GM12878 (cell line): ENCODE measurements at regions not wholly inside any gene's neighbourhood (a gene's known extent, or its start where the extent isn't known, plus 50 kb on each side); places are given as distances from the start of the nearest gene placed in this dataset.

ENCODE experiments used
- ATAC-seq: fragments of 200-7000 bp; cut with Tn5 transposase; 3 replicates; pipeline ENCODE4 v1.9.1; 2020; ENCODE audit warnings: mild to moderate bottlenecking, moderate library complexity
- BruUV-seq: library from RNA; stranded (reverse); fragments of 400-500 nt; replicated peaks from 2 replicates; lab custom pipeline; 2021; lab: Mats Ljungman, UMichigan
- CTCF ChIA-PET: fragments of 300-600 bp; sonication (Branson Sonifier 250); formaldehyde crosslinking; extraction: SDS; loops from one replicate; lab custom pipeline; 2021; ENCODE audit warnings: inconsistent platforms; lab: Yijun Ruan, JAX
- POLR2A ChIA-PET: fragments of 350-600 bp; formaldehyde crosslinking; extraction: SDS; loops from one replicate; lab custom pipeline; 2021; ENCODE audit warnings: inconsistent platforms; lab: Charles Lee
- RAD21 ChIA-PET: fragments of 300-600 bp; sonication (Branson Sonifier 250); formaldehyde crosslinking; loops from one replicate; lab custom pipeline; 2023; ENCODE audit warnings: antibody characterized with exemption; ENCODE audit not compliant: unreplicated experiment; lab: Charles Lee
- SMC1A ChIA-PET: fragments of 300-600 bp; sonication (Branson Sonifier 250); formaldehyde crosslinking; loops from one replicate; lab custom pipeline; 2023; ENCODE audit not compliant: unreplicated experiment, uncharacterized antibody; lab: Charles Lee
- DNase-seq: peaks from one replicate; pipeline ENCODE4 v3.0.0-alpha.2; 2011; ENCODE audit warnings: low read depth, low spot score
- FAIRE-seq: peaks from 3 replicates; lab custom pipeline; 2011; peaks lifted over from hg19 to GRCh38; lab: Jason Lieb, UNC
- H2AFZ ChIP-seq: 2 replicates; pipeline ENCODE4 v1.6.0; 2011; ENCODE audit warnings: low read depth, low read length, control low read depth; ENCODE audit not compliant: control insufficient read depth
- H3K27ac ChIP-seq: 2 replicates; pipeline ENCODE4 v1.5.1; 2011; ENCODE audit warnings: control low read depth; ENCODE audit not compliant: control insufficient read depth, insufficient read depth
- H3K27me3 ChIP-seq, 2 experiments: replicated peaks in 1 of 2; 2 replicates each; pipeline versions ENCODE4 v1.6.0 to v1.6.1; 2011; ENCODE audit warnings: low read length in 1 of 2; ENCODE audit not compliant: control insufficient read depth in 2 of 2, insufficient read depth in 2 of 2
- H3K36me3 ChIP-seq, 2 experiments: 2 replicates each; pipeline ENCODE4 v1.5.1; 2011; ENCODE audit warnings: low read length in 1 of 2; ENCODE audit not compliant: control insufficient read depth in 2 of 2, insufficient read depth in 2 of 2
- H3K4me1 ChIP-seq: 2 replicates; pipeline ENCODE4 v1.6.1; 2011; ENCODE audit warnings: mild to moderate bottlenecking, low read length, moderate library complexity, mixed read lengths; ENCODE audit not compliant: control insufficient read depth, insufficient read depth
- H3K4me2 ChIP-seq: 2 replicates; pipeline ENCODE4 v1.6.0; 2011; ENCODE audit warnings: control low read depth; ENCODE audit not compliant: control insufficient read depth, insufficient read depth
- H3K4me3 ChIP-seq: fragments of 200-600 bp; sonication (generic); 2 replicates; pipeline ENCODE4 v1.5.1; 2016
- H3K79me2 ChIP-seq: 2 replicates; pipeline ENCODE4 v1.6.0; 2011; ENCODE audit warnings: low read length; ENCODE audit not compliant: control insufficient read depth, insufficient read depth
- H3K9ac ChIP-seq: 2 replicates; pipeline ENCODE4 v1.8.0; 2011; ENCODE audit warnings: low read length, control low read depth, mixed read lengths; ENCODE audit not compliant: control insufficient read depth, insufficient read depth
- H3K9me3 ChIP-seq: replicated peaks from 3 replicates; pipeline ENCODE4 v1.5.1; 2011; ENCODE audit warnings: mild to moderate bottlenecking, low read length; ENCODE audit not compliant: control insufficient read depth, insufficient read depth
- H4K20me1 ChIP-seq: 2 replicates; pipeline ENCODE4 v1.6.0; 2011; ENCODE audit not compliant: control insufficient read depth, insufficient read depth
- CREB1 ChIP-seq: IDR thresholded peaks from 2 replicates; pipeline ENCODE4 v1.6.1; 2012; ENCODE audit warnings: low read depth, mild to moderate bottlenecking, inconsistent platforms
- CTCF ChIP-seq, 3 experiments: IDR thresholded peaks in 2 of 3; conservative IDR thresholded peaks in 1 of 3; 2 replicates each; pipeline ENCODE4 v1.5.1; 2011; ENCODE audit warnings: low read depth in 3 of 3, low read length in 3 of 3, mild to moderate bottlenecking in 3 of 3, control low read depth in 2 of 3, moderate library complexity in 2 of 3, inconsistent platforms in 1 of 3, mixed read lengths in 1 of 3; ENCODE audit not compliant: control insufficient read depth in 2 of 3, insufficient read depth in 1 of 3; ENCODE audit errors: extremely low read depth in 1 of 3
- CUX1 ChIP-seq: IDR thresholded peaks from 2 replicates; pipeline ENCODE4 v1.6.1; 2012; ENCODE audit warnings: improper control_type of control experiment, low read depth, low read length; ENCODE audit not compliant: insufficient replicate concordance
- DPF2 ChIP-seq: fragments of 450-650 bp; IDR thresholded peaks from 2 replicates; pipeline ENCODE4 v1.6.1; 2017; ENCODE audit warnings: mild to moderate bottlenecking
- ETV6 ChIP-seq, 2 experiments: fragments of 450-650 bp in 1 of 2; IDR thresholded peaks in 1 of 2; conservative IDR thresholded peaks in 1 of 2; 2 replicates each; pipeline ENCODE4 v1.6.1; 2014; ENCODE audit warnings: antibody characterized with exemption in 1 of 2, borderline replicate concordance in 1 of 2, low read depth in 1 of 2, mild to moderate bottlenecking in 1 of 2, moderate library complexity in 1 of 2
- MTA2 ChIP-seq: fragments of 450-650 bp; IDR thresholded peaks from 2 replicates; pipeline ENCODE4 v1.6.1; 2016; ENCODE audit warnings: low read depth, mild to moderate bottlenecking, moderate library complexity
- MYC ChIP-seq: IDR thresholded peaks from 2 replicates; pipeline ENCODE4 v1.6.1; 2011; ENCODE audit warnings: mild to moderate bottlenecking, low read length, moderate library complexity, inconsistent platforms; ENCODE audit not compliant: insufficient read depth, insufficient replicate concordance, insufficient read length, severe bottlenecking
- NBN ChIP-seq: fragments of 450-650 bp; IDR thresholded peaks from 2 replicates; pipeline ENCODE4 v1.6.1; 2016
- REST ChIP-seq: IDR thresholded peaks from 2 replicates; pipeline ENCODE4 v1.6.1; 2012; ENCODE audit warnings: mild to moderate bottlenecking, low read depth, low read length
- ZNF24 ChIP-seq: fragments of 450-650 bp; IDR thresholded peaks from 2 replicates; pipeline ENCODE4 v1.6.1; 2017; ENCODE audit warnings: antibody characterized with exemption, mild to moderate bottlenecking
- WGBS: methylation state at CpG from one replicate; pipeline ENCODE4 v1.1.6; 2016; ENCODE audit warnings: low lambda C conversion rate; ENCODE audit not compliant: insufficient replicate concordance, insufficient coverage; ENCODE audit errors: missing lambda C conversion rate; 5-methylcytosine and 5-hydroxymethylcytosine counted together
- in situ Hi-C: fragments of 300-500 bp; cut with MboI; formaldehyde crosslinking; loops from 9 replicates; pipeline ENCODE4 v1.14.3; 2018; ENCODE audit warnings: mixed read lengths
- intact Hi-C: fragments of 100-400 bp; cut with micrococcal nuclease; formaldehyde crosslinking; loops from one replicate; pipeline ENCODE4 v1.14.2; 2022; ENCODE audit not compliant: unreplicated experiment

DNA sequence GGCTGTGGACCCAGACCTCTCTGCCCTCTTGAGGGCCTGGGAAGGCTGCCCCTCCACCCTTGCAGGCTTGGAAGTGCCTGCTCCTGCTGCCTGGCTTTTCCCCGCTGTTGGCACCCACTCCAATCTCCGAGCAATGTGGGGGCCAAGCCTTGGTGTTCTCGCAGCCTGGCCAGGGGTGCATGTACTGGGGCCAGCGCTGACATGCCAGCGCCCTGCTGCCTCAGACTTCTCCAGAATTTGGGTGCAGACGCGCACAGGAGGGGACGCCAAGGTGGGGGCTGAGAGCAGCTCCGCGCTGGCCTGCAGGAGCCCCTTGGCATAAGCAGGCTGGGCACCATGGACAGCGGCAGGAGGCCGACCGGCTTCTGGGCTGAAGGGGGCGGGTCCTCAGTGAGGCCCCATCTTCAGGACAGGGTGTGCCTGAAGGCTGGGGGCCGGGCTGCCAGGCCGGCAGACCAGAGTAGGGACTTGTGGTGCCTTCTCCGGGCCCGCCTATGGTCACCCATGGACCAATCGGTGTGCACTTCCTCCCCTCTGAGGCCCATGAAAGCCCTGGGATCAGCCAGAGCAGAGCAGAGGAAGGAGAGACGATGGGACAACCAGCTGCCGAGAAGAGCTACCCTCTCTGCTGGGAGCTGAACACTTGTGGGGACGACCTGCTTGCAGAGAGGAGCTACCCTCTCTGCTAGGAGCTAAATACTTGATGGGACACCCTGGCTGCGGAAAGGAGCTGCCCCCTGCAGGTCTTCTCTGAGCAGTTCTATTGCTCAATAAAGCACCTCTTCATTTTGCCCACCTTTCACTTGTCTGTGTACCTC, 118.3 kb downstream of the DNAAF6 start:
- no peaks in the 10 kb centered on the region for H3K79me2 ChIP-seq
- ChIA-PET POLR2A (no interaction called here), SMC1A (interaction anchor here (0.7 kb wide), 1 partner anchor 298 kb away, joined by 3 read pairs; no protein-coding TSS in a partner anchor), RAD21 (no interaction called here), CTCF (interaction anchor here (0.8 kb wide), 1 partner anchor 300 kb away, joined by 3 read pairs; no protein-coding TSS in a partner anchor)
- no TSS peak for BruUV-seq
- in situ Hi-C loops: no loop called here
- peak; percentile 63 for ATAC-seq
- no peak overlapping the region for H3K9ac ChIP-seq
- no peaks in the 10 kb centered on the region for H3K9me3 ChIP-seq
- WGBS: 33% methylated on average over 19 of the region's 23 CpGs
- no peaks in the 10 kb centered on the region for H3K4me1 ChIP-seq
- no peaks in the 10 kb centered on the region for H4K20me1 ChIP-seq
- H3K4me2 ChIP-seq: no peak overlapping the region
- intact Hi-C loops: loop anchor here (10.0 kb wide), 1 partner anchor 300 kb away; no protein-coding TSS in a partner anchor
- FAIRE-seq: no peak
- DNase-seq: no peak
- no peak overlapping the region for H3K27ac ChIP-seq
- no peaks in the 10 kb centered on the region for H3K36me3 ChIP-seq
- H2AFZ ChIP-seq: no peak overlapping the region
- H3K4me3 ChIP-seq: no peak overlapping the region
- no peaks in the 10 kb centered on the region for H3K27me3 ChIP-seq
- no peak for TF ChIP-seq ETV6 (conservative IDR thresholded peaks at IDR 0.05 in 1 of 2, IDR thresholded peaks at IDR 0.05 in 1 of 2; ENCODE audit: borderline replicate concordance in 1 of 2, low read depth in 1 of 2)
- peak in 1 of 3 experiments; percentile 8; a peak in 2 of 6 replicates for TF ChIP-seq CTCF (IDR thresholded peaks at IDR 0.05 in 2 of 3, conservative IDR thresholded peaks at IDR 0.05 in 1 of 3; ENCODE audit: control insufficient read depth in 2 of 3, extremely low read depth in 1 of 3, insufficient read depth in 1 of 3, low read depth in 3 of 3, low read length in 3 of 3)
- no peak for TF ChIP-seq DPF2
- TF ChIP-seq REST: peak; percentile 74
- TF ChIP-seq CUX1: no peak
- no peak for TF ChIP-seq MTA2
- no peak for TF ChIP-seq ZNF24
- no peak for TF ChIP-seq NBN
- no peak for TF ChIP-seq MYC
- no peak for TF ChIP-seq CREB1
